NT2/D1 (cell line): ENCODE measurements at regions not wholly inside any gene's neighbourhood (a gene's known extent, or its start where the extent isn't known, plus 50 kb on each side); places are given as distances from the start of the nearest gene placed in this dataset.
A peak's percentile ranks its signal among the peaks of the same experiment; 100 is the strongest.
"Not testable (repeated sequence)": the region's sequence is repeated elsewhere in the genome, so short reads cannot be mapped to it uniquely, and the experiment has no call there.

ENCODE experiments used
- DNase-seq: peaks from one replicate; pipeline ENCODE4 v3.0.0-alpha.2; 2011; ENCODE audit warnings: low read depth, low spot score
- H3K27me3 ChIP-seq: 2 replicates; pipeline ENCODE4 v1.6.0; 2011; ENCODE audit warnings: mild to moderate bottlenecking; ENCODE audit not compliant: insufficient read length, insufficient read depth
- H3K36me3 ChIP-seq: 2 replicates; pipeline ENCODE4 v1.6.1; 2011; ENCODE audit warnings: mild to moderate bottlenecking, low read length, mixed read lengths; ENCODE audit not compliant: insufficient read depth, insufficient read length
- H3K4me1 ChIP-seq: 2 replicates; pipeline ENCODE4 v1.5.1; 2011; ENCODE audit not compliant: insufficient read depth, insufficient read length
- H3K4me3 ChIP-seq: 2 replicates; pipeline ENCODE4 v1.5.1; 2011; ENCODE audit warnings: low read depth; ENCODE audit not compliant: insufficient read length
- H3K9ac ChIP-seq: 2 replicates; pipeline ENCODE4 v1.6.0; 2011; ENCODE audit warnings: low read depth; ENCODE audit not compliant: insufficient read length
- H3K9me3 ChIP-seq: 2 replicates; pipeline ENCODE4 v1.5.1; 2011; ENCODE audit warnings: mild to moderate bottlenecking, low read length; ENCODE audit not compliant: insufficient read depth
- SUZ12 ChIP-seq: IDR thresholded peaks from 2 replicates; pipeline ENCODE4 v1.6.1; 2011; ENCODE audit not compliant: insufficient read length, insufficient read depth; ENCODE audit errors: extremely low read depth
- YY1 ChIP-seq: IDR thresholded peaks from 2 replicates; pipeline ENCODE4 v1.6.1; 2011; ENCODE audit not compliant: insufficient read length, insufficient read depth
- ZNF274 ChIP-seq: IDR thresholded peaks from 2 replicates; pipeline ENCODE4 v1.6.1; 2011; ENCODE audit warnings: mild to moderate bottlenecking, low read depth, low read length

DNA sequence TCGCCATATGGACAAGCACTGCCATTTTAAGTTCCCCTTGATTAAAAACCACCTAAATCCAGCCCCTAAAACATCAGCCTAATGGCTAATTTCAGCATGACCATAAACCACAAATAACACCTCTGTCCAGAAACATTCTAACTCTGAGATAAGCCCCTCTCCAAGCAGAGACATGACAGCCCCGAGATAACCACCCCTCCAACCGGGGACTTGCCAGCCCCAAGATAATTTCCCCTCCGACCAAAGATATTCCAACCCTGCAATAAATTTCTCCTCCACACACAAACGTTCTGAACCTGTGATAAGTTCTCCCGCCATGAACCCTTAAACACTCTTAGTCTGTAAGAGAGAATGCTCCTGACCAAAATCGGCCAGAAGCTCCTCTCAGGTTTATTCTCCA is 586.8 kb downstream of the EDEM1 start:
- Histone ChIP-seq H3K9me3 (no peaks in the 10 kb centered on the region), H3K4me1 (no peaks in the 10 kb centered on the region), H3K27me3 (no peaks in the 10 kb centered on the region), H3K4me3 (no peak overlapping the region), H3K36me3 (no peaks in the 10 kb centered on the region), H3K9ac (no peak overlapping the region)
- TF ChIP-seq ZNF274 (no peak), SUZ12 (no peak), YY1 (no peak)
- DNase-seq: no peak

DNA sequence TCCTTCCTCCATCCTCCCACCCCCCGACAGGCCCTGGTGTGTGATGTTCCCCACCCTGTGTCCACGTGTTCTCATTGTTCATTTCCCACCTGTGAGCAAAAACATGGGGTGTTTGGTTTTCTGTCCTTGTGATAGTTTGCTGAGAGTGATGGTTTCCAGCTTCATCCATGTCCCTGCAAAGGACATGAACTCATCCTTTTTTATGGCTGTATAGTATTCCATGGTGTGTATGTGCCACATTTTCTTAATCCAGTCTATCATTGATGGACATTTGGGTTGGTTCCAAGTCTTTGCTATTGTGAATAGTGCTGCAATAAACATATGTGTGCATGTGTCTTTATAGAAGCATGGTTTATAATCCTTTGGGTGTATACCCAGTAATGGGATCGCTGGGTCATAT is 587.6 kb downstream of the EDEM1 start:
- H3K9ac ChIP-seq, H3K27me3 ChIP-seq, H3K36me3 ChIP-seq, H3K9me3 ChIP-seq, DNase-seq, H3K4me3 ChIP-seq, H3K4me1 ChIP-seq: not testable (repeated sequence)

DNA sequence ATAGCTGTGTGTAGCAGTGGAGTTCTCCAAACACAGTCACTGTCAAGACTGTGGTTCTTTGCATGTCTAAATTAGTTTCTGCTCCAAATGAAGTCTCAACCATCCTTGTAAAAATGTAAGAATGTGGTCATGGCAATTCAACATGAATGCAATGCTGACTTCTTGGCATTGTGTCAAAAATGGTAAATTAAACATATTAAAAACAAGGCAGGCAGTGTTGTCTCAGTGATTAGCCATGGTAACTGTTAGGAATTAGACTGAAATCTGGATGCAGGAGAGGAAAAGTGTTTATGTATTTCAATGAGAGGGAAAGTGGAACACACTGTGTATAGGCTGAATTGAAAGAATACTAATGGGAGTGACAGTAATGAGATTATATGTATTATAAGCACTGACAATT is 597.2 kb downstream of the EDEM1 start:
- Histone ChIP-seq H3K9me3 (no peaks in the 10 kb centered on the region), H3K4me1 (no peaks in the 10 kb centered on the region), H3K4me3 (no peak overlapping the region), H3K27me3 (no peaks in the 10 kb centered on the region), H3K36me3 (no peaks in the 10 kb centered on the region), H3K9ac (no peak overlapping the region)
- DNase-seq: no peak
- TF ChIP-seq YY1 (no peak), ZNF274 (no peak), SUZ12 (no peak)

DNA sequence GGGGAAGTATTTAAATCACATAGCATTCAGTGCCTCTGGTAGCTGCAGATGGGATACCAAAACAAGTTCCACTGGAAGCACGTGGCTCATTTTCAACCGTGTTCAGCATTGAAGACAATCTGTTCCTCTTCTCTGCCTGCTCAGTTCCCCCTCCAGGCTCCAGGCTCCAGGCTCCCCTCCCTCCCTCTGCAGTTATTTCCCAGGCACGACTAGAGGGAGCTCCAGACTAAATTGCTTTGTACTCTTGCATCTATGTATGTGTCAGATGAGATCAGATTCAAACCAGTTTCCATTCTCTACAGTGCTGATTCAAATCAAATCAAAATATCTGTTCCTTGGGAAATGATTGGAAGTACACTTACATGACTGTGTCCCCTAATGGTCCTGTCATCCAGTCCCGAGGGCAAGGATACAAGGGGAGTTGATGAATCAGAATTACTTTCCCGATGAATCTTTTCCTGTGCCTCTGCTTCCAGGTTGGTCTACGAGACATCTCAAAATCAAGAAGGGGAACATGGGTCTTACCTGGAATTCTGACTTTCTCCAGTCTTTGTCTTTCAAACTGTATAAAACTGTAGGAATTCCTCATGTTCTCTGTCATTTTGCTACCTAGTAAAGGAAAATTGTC is 600.5 kb downstream of the EDEM1 start:
- H3K4me1 ChIP-seq: no peaks in the 10 kb centered on the region
- H3K9ac ChIP-seq: no peak overlapping the region
- peak; percentile 33 for DNase-seq
- TF ChIP-seq SUZ12 (no peak), ZNF274 (no peak), YY1 (no peak)
- H3K9me3 ChIP-seq: no peaks in the 10 kb centered on the region
- no peaks in the 10 kb centered on the region for H3K27me3 ChIP-seq
- H3K4me3 ChIP-seq: no peak overlapping the region
- H3K36me3 ChIP-seq: no peaks in the 10 kb centered on the region

DNA sequence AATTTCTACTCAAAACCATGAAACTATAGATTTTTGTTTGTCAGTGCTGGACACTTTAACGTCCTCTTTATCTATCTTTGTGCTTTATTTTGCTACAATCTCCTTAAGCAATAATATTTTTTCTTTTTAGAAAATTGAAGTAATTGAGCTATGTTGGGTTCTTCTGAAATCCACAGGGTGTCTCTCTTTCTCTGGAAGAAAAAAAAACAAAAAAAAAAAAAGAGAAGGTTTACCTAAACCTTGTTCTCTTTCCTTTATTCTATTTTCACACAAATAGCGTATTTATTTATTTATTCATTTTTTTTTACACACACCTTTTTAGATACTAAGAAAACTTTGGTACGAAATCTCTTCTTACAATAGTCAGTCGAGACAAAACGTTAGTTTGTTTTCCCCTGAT is 601.0 kb downstream of the EDEM1 start:
- no peaks in the 10 kb centered on the region for H3K36me3 ChIP-seq
- TF ChIP-seq ZNF274 (no peak), SUZ12 (no peak), YY1 (no peak)
- no peaks in the 10 kb centered on the region for H3K4me1 ChIP-seq
- no peak overlapping the region for H3K9ac ChIP-seq
- DNase-seq: no peak
- H3K27me3 ChIP-seq: no peaks in the 10 kb centered on the region
- no peak overlapping the region for H3K4me3 ChIP-seq
- H3K9me3 ChIP-seq: no peaks in the 10 kb centered on the region

DNA sequence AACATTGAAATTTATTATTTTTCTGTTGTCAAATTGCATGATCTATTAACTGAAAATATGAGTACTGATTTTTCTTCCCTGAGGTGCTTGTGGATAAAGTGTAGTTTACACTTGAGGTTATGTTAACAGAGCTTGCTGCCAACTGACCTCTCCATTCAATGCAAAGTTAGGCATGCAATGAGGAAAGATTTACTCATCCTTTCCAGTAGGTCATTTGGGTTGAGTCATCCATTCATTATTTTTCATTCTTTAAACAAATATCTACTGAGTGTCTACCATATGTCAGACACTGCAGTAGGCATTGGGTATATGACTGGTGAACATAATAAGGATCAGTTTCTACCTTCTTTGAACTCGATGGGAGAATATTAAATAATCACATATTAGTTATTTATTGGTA is 604.1 kb downstream of the EDEM1 start:
- Histone ChIP-seq H3K27me3 (no peaks in the 10 kb centered on the region), H3K9ac (no peak overlapping the region), H3K4me3 (no peak overlapping the region), H3K9me3 (no peaks in the 10 kb centered on the region), H3K4me1 (no peaks in the 10 kb centered on the region), H3K36me3 (no peaks in the 10 kb centered on the region)
- DNase-seq: no peak
- no peak for TF ChIP-seq YY1
- no peak for TF ChIP-seq ZNF274
- TF ChIP-seq SUZ12: no peak

DNA sequence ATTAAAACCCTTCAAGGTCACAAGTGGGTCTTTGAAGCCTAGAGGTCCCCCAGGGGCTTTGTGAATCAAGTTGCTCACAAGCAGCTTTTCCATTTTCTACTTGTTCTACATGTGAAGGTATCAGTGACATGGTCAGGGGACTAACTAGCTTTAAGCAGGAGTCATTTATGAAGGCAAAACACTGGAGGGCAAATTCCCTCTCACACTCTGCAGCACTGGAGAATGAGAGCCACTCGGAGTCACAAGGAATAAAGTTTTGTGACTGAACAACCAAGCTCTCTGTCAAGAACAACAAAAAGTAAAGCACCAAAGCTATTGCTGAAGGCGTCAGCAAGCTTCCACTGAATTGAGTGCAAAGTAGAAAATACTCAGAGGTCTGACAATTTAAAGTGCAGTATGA is 609.0 kb downstream of the EDEM1 start:
- no peaks in the 10 kb centered on the region for H3K9me3 ChIP-seq
- TF ChIP-seq ZNF274 (no peak), SUZ12 (no peak), YY1 (no peak)
- no peak overlapping the region for H3K4me3 ChIP-seq
- DNase-seq: no peak
- H3K4me1 ChIP-seq: no peaks in the 10 kb centered on the region
- H3K9ac ChIP-seq: no peak overlapping the region
- H3K36me3 ChIP-seq: no peaks in the 10 kb centered on the region
- no peaks in the 10 kb centered on the region for H3K27me3 ChIP-seq

DNA sequence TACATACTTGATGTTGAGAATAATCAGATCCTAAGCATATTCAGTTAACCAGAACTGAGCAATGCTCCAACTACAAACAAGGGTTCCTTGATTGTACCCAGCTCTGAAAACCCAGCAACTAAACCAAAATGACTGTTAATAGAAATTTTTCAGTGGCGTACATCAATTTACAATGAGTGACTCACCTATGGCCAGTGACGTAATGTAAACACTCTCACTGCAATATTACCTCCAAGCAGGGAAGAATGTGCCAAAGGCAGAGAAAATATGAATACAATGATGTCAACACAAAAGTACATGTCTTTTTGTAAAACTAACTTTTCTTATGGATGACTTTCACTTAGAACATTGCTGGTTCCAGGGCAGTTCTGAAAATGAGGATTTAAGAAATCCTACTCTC is 611.3 kb downstream of the EDEM1 start:
- H3K27me3 ChIP-seq: no peaks in the 10 kb centered on the region
- no peak overlapping the region for H3K9ac ChIP-seq
- TF ChIP-seq YY1 (no peak), SUZ12 (no peak), ZNF274 (no peak)
- no peaks in the 10 kb centered on the region for H3K36me3 ChIP-seq
- H3K9me3 ChIP-seq: no peaks in the 10 kb centered on the region
- no peak for DNase-seq
- H3K4me1 ChIP-seq: no peaks in the 10 kb centered on the region
- no peak overlapping the region for H3K4me3 ChIP-seq
